OCI-LY7 (cell line): ENCODE measurements at regions not wholly inside any gene's neighbourhood (a gene's known extent, or its start where the extent isn't known, plus 50 kb on each side); places are given as distances from the start of the nearest gene placed in this dataset.

Experiments
- BruUV-seq: library from RNA; stranded (reverse); fragments of 400-500 nt; replicated peaks from 2 replicates; lab custom pipeline; 2021; lab: Mats Ljungman, UMichigan
- CTCF ChIA-PET: fragments of 300-600 bp; sonication (Branson Sonifier 250); formaldehyde crosslinking; loops from one replicate; lab custom pipeline; 2022; ENCODE audit warnings: antibody characterized with exemption; ENCODE audit not compliant: unreplicated experiment; lab: Charles Lee
- POLR2A ChIA-PET: fragments of 300-600 bp; sonication (Branson Sonifier 250); formaldehyde crosslinking; loops from one replicate; lab custom pipeline; 2022; ENCODE audit warnings: antibody characterized with exemption; lab: Charles Lee
- DNase-seq: peaks from one replicate; pipeline ENCODE4 v3.0.0-alpha.2; 2015; ENCODE audit warnings: low spot score
- H2AFZ ChIP-seq: fragments of 200-600 bp; sonication (generic), shearing (Covaris generic); 2 replicates; pipeline ENCODE4 v1.6.1; 2014; ENCODE audit warnings: mild to moderate bottlenecking, antibody characterized with exemption, low read length, moderate library complexity
- H3K27ac ChIP-seq: fragments of 200-600 bp; sonication (generic); 2 replicates; pipeline ENCODE4 v1.5.1; 2014; ENCODE audit warnings: mixed run types, low read depth, mild to moderate bottlenecking, moderate library complexity, low read length, inconsistent platforms; ENCODE audit not compliant: poor library complexity, severe bottlenecking
- H3K36me3 ChIP-seq: fragments of 200-600 bp; sonication (generic); 2 replicates; pipeline ENCODE4 v1.6.1; 2014; ENCODE audit warnings: mild to moderate bottlenecking, antibody characterized with exemption, low read length, moderate library complexity, mixed read lengths; ENCODE audit not compliant: insufficient read depth
- H3K4me1 ChIP-seq: fragments of 200-600 bp; sonication (generic); 2 replicates; pipeline ENCODE4 v1.5.1; 2014; ENCODE audit warnings: mild to moderate bottlenecking, low read length; ENCODE audit not compliant: insufficient read depth, poor library complexity, severe bottlenecking
- H3K4me2 ChIP-seq: fragments of 200-600 bp; sonication (generic); 2 replicates; pipeline ENCODE4 v1.6.1; 2014; ENCODE audit warnings: mild to moderate bottlenecking, low read length
- H3K4me3 ChIP-seq: fragments of 200-600 bp; sonication (generic); 2 replicates; pipeline ENCODE4 v1.5.1; 2014; ENCODE audit warnings: mild to moderate bottlenecking, low read depth, low read length; ENCODE audit not compliant: poor library complexity, severe bottlenecking
- H3K79me2 ChIP-seq: fragments of 200-600 bp; sonication (generic); 2 replicates; pipeline ENCODE4 v1.6.1; 2016; ENCODE audit warnings: low read depth, mild to moderate bottlenecking, low read length, moderate library complexity, mixed read lengths; ENCODE audit not compliant: insufficient read depth
- H3K9me2 ChIP-seq: fragments of 200-600 bp; sonication (generic); 2 replicates; pipeline ENCODE4 v1.6.1; 2016; ENCODE audit warnings: mild to moderate bottlenecking, low read length, mixed read lengths; ENCODE audit not compliant: insufficient read depth
- H3K9me3 ChIP-seq: fragments of 200-600 bp; sonication (generic); 2 replicates; pipeline ENCODE4 v1.6.1; 2014; ENCODE audit warnings: mild to moderate bottlenecking, mixed run types, low read length, mixed read lengths
- H4K20me1 ChIP-seq: fragments of 200-600 bp; sonication (generic); 2 replicates; pipeline ENCODE4 v1.6.1; 2014; ENCODE audit warnings: mild to moderate bottlenecking, antibody characterized with exemption, low read length, moderate library complexity, mixed read lengths; ENCODE audit not compliant: insufficient read depth
- EZH2phosphoT487 ChIP-seq: fragments of 200-600 bp; sonication (generic); IDR thresholded peaks from 2 replicates; pipeline ENCODE4 v1.6.1; 2018; ENCODE audit warnings: low read depth, borderline replicate concordance, mild to moderate bottlenecking, mixed run types, antibody characterized with exemption, low read length, moderate library complexity, mixed read lengths
- intact Hi-C: fragments of 100-400 bp; cut with micrococcal nuclease; formaldehyde crosslinking; loops from one replicate; pipeline ENCODE4 v1.10.0; 2022; ENCODE audit not compliant: unreplicated experiment
- TF ChIP-seq, protein P1 (sequence below): fragments of 200-600 bp; sonication (generic); conservative IDR thresholded peaks from 2 replicates; pipeline ENCODE4 v1.5.1; 2014; ENCODE audit warnings: mild to moderate bottlenecking, antibody characterized with exemption, low read length, moderate library complexity, mixed read lengths

DNA sequence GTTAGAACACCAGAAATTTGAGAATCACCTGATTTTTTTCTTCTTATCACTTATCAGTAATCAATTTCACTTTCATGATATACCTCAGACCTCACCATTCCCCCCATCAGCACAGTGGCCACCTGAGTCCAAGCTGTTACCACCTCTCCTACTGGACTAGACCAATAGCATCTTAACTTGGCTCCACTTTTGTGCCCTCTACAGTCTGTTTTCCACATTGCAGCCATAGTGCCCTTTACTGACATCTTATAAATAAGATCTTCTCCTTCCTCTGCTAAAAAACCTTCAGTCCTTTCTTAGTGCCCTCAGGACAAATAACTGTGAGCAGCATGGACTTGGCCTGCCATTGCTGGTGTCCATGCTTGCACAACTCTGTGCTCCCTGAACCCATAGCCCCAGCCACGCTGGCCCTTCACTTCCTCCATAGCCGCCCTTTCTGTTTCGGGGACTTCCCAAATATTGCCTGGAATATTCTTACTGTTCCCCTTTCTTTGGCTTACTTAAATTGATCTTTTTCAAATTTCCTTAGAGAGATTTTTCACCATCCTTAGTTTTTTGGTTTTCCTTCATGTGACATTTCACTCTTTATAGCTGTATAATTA, 380.8 kb downstream of the LMO7 start:
- Histone ChIP-seq H3K36me3 (no peaks in the 10 kb centered on the region), H3K9me2 (no peaks in the 10 kb centered on the region), H3K79me2 (no peaks in the 10 kb centered on the region), H3K9me3 (no peaks in the 10 kb centered on the region), H4K20me1 (no peaks in the 10 kb centered on the region), H3K4me1 (no peaks in the 10 kb centered on the region), H2AFZ (no peak overlapping the region), H3K4me2 (no peak overlapping the region), H3K27ac (no peak overlapping the region), H3K4me3 (no peak overlapping the region)
- no TSS peak for BruUV-seq
- DNase-seq = peak; percentile 11
- ChIA-PET CTCF (no interaction called here), POLR2A (no interaction called here)
- no peak for TF ChIP-seq EZH2phosphoT487
- TF ChIP-seq, protein P1, sequence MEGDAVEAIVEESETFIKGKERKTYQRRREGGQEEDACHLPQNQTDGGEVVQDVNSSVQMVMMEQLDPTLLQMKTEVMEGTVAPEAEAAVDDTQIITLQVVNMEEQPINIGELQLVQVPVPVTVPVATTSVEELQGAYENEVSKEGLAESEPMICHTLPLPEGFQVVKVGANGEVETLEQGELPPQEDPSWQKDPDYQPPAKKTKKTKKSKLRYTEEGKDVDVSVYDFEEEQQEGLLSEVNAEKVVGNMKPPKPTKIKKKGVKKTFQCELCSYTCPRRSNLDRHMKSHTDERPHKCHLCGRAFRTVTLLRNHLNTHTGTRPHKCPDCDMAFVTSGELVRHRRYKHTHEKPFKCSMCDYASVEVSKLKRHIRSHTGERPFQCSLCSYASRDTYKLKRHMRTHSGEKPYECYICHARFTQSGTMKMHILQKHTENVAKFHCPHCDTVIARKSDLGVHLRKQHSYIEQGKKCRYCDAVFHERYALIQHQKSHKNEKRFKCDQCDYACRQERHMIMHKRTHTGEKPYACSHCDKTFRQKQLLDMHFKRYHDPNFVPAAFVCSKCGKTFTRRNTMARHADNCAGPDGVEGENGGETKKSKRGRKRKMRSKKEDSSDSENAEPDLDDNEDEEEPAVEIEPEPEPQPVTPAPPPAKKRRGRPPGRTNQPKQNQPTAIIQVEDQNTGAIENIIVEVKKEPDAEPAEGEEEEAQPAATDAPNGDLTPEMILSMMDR = peak; percentile 70
- intact Hi-C loops = loop anchor here (5.0 kb wide), 1 partner anchor 140 kb away; no protein-coding TSS in a partner anchor

DNA sequence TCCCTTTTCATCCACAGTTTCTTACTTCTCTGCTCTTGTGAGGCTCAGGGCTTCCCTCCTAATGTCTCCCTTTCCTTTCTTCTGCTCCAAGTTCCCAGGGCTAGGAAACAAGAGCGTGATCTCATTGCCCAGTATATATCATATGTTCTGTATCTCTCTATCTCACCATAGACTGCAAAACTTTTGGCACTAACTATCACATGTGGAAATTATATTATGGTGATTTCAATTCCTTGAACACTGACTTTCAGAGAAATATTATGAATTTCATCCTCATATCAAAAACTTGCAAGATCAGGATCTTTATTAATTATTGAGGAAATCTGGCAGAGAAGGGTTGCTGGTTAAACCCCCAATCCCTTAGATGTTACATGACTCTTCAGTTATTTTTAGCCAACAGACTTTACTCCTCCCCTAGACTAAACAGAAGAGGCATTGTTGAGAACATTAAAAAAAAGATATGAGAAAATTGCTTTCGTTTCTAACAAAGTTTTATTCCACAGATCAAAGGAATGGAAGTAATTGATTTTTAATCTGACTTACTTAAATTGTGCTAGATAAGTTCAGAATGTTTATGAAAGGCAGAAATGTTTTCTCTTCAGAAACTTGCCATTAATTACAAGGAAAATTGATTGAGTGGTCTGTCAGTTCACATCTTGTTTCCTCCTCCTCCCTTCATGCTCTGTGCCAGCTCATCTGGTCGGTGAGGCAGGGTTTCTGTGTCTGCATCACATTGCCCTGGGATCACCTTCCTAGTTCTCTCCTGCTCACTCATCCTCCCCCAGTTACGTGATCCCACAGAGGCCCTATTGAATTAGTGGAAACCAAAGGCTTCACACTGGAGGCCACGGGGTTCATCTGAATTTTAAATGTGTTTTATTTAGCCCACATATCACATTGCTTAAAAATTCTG, 378.5 kb downstream of the LMO7 start:
- H2AFZ ChIP-seq = no peak overlapping the region
- H3K4me2 ChIP-seq = no peak overlapping the region
- H4K20me1 ChIP-seq = no peaks in the 10 kb centered on the region
- no TSS peak for BruUV-seq
- H3K4me1 ChIP-seq = no peaks in the 10 kb centered on the region
- no peaks in the 10 kb centered on the region for H3K9me2 ChIP-seq
- H3K27ac ChIP-seq = no peak overlapping the region
- DNase-seq = no peak
- no peaks in the 10 kb centered on the region for H3K36me3 ChIP-seq
- H3K9me3 ChIP-seq = no peaks in the 10 kb centered on the region
- no peaks in the 10 kb centered on the region for H3K79me2 ChIP-seq
- ChIA-PET POLR2A (no interaction called here), CTCF (no interaction called here)
- H3K4me3 ChIP-seq = no peak overlapping the region
- TF ChIP-seq, protein P1 = no peak
- TF ChIP-seq EZH2phosphoT487 = no peak
- intact Hi-C loops = loop anchor here (5.0 kb wide), 1 partner anchor 137 kb away; no protein-coding TSS in a partner anchor
